Smooth muscle cell (in vitro differentiated cells): ENCODE measurements at regions not wholly inside any gene's neighbourhood (a gene's known extent, or its start where the extent isn't known, plus 50 kb on each side); places are given as distances from the start of the nearest gene placed in this dataset.

Experiments
- DNase-seq: peaks from one replicate; lab custom pipeline; 2025; ENCODE audit not compliant: unreplicated experiment; lab: John Stamatoyannopoulos, UW
- H2AFZ ChIP-seq: fragments of 200-600 bp; sonication (generic); 2 replicates; pipeline ENCODE4 v1.6.0; 2016; ENCODE audit warnings: antibody characterized with exemption, low read depth, mild to moderate bottlenecking
- H3F3A ChIP-seq: fragments of 200-600 bp; sonication (generic); 2 replicates; pipeline ENCODE4 v1.6.0; 2017; ENCODE audit warnings: antibody characterized with exemption, low read depth
- H3K27ac ChIP-seq: fragments of 200-600 bp; sonication (generic); 2 replicates; pipeline ENCODE4 v1.5.1; 2016; ENCODE audit warnings: low read depth, mild to moderate bottlenecking
- H3K27me3 ChIP-seq: fragments of 200-600 bp; sonication (generic); 2 replicates; pipeline ENCODE4 v1.6.1; 2016; ENCODE audit warnings: low read depth, mild to moderate bottlenecking
- H3K36me3 ChIP-seq: fragments of 200-600 bp; sonication (generic); 2 replicates; pipeline ENCODE4 v1.5.1; 2016; ENCODE audit warnings: low read depth
- H3K4me1 ChIP-seq: fragments of 200-600 bp; sonication (generic); 2 replicates; pipeline ENCODE4 v1.5.1; 2016; ENCODE audit warnings: low read depth
- H3K4me2 ChIP-seq: fragments of 200-600 bp; sonication (generic); 2 replicates; pipeline ENCODE4 v1.6.0; 2016; ENCODE audit warnings: mild to moderate bottlenecking
- H3K4me3 ChIP-seq: fragments of 200-600 bp; sonication (generic); 2 replicates; pipeline ENCODE4 v1.5.1; 2016; ENCODE audit warnings: mild to moderate bottlenecking
- H3K79me2 ChIP-seq: fragments of 200-600 bp; sonication (generic); 2 replicates; pipeline ENCODE4 v1.6.0; 2016; ENCODE audit warnings: low read depth, mild to moderate bottlenecking
- H3K9ac ChIP-seq: fragments of 200-600 bp; sonication (generic); 2 replicates; pipeline ENCODE4 v1.6.0; 2016; ENCODE audit warnings: low read depth
- H3K9me3 ChIP-seq: fragments of 200-600 bp; sonication (generic); replicated peaks from 2 replicates; pipeline ENCODE4 v1.5.1; 2016; ENCODE audit warnings: low read depth
- H4K20me1 ChIP-seq: fragments of 200-600 bp; sonication (generic); 2 replicates; pipeline ENCODE4 v1.6.0; 2016; ENCODE audit warnings: low read depth
- CTCF ChIP-seq: fragments of 200-600 bp; sonication (generic); IDR thresholded peaks from 2 replicates; pipeline ENCODE4 v1.5.1; 2017; ENCODE audit warnings: borderline replicate concordance, mild to moderate bottlenecking, antibody characterized with exemption; ENCODE audit not compliant: insufficient read depth, poor library complexity, severe bottlenecking
- WGBS: methylation state at CpG from one replicate; pipeline ENCODE4 v1.1.7; 2016; ENCODE audit warnings: low lambda C conversion rate; 5-methylcytosine and 5-hydroxymethylcytosine counted together

GRCh38 chr6:132161283-132161682 is 210.1 kb upstream of the CCN2 start:
- Histone ChIP-seq H2AFZ (no peak overlapping the region), H3K36me3 (no peaks in the 10 kb centered on the region), H3K4me3 (no peak overlapping the region), H3K4me1 (no peaks in the 10 kb centered on the region), H3K9ac (no peak overlapping the region), H3K27ac (no peak overlapping the region), H3K79me2 (no peaks in the 10 kb centered on the region), H3F3A (no peaks in the 10 kb centered on the region), H3K4me2 (peak overlapping the region; percentile 5), H4K20me1 (no peaks in the 10 kb centered on the region), H3K9me3 (no peaks in the 10 kb centered on the region), H3K27me3 (no peaks in the 10 kb centered on the region)
- peak; percentile 62 for TF ChIP-seq CTCF
- DNase-seq = no peak
- 25% methylated on average over 3 of the region's 3 CpGs for WGBS

- Histone ChIP-seq H3K36me3 (no peaks in the 10 kb centered on the region), H3F3A (peaks cover 3% of the 10 kb centered on the region), H3K27ac (peak overlapping the region; percentile 96), H2AFZ (no peak overlapping the region), H3K79me2 (no peaks in the 10 kb centered on the region), H3K27me3 (no peaks in the 10 kb centered on the region), H4K20me1 (no peaks in the 10 kb centered on the region), H3K4me3 (no peak overlapping the region), H3K9ac (peak overlapping the region; percentile 78), H3K9me3 (no peaks in the 10 kb centered on the region), H3K4me2 (peak overlapping the region; percentile 79), H3K4me1 (peaks cover 6% of the 10 kb centered on the region)
- WGBS = 33% methylated on average over 9 of the region's 9 CpGs
- no peak for DNase-seq
- no peak for TF ChIP-seq CTCF
These were observed 202.2 kb upstream of the CCN2 start for GRCh38 chr6:132153221-132153898.

GRCh38 chr6:132147530-132148011 is 196.4 kb upstream of the CCN2 start:
- WGBS = 19% methylated on average over 2 of the region's 2 CpGs
- Histone ChIP-seq H3K79me2 (no peaks in the 10 kb centered on the region), H3K4me2 (no peak overlapping the region), H3K27me3 (no peaks in the 10 kb centered on the region), H3K9ac (peak overlapping the region; percentile 54), H3K4me3 (no peak overlapping the region), H3K4me1 (peaks cover 4% of the 10 kb centered on the region), H3K36me3 (no peaks in the 10 kb centered on the region), H2AFZ (no peak overlapping the region), H3F3A (peaks cover 7% of the 10 kb centered on the region), H4K20me1 (no peaks in the 10 kb centered on the region), H3K27ac (peak overlapping the region; percentile 96), H3K9me3 (no peaks in the 10 kb centered on the region)
- no peak for DNase-seq
- no peak for TF ChIP-seq CTCF

GRCh38 chr6:132144456-132144855 is 193.3 kb upstream of the CCN2 start:
- no peak overlapping the region for H3K9ac ChIP-seq
- DNase-seq = no peak
- peaks cover 4% of the 10 kb centered on the region for H3K4me1 ChIP-seq
- TF ChIP-seq CTCF = no peak
- H4K20me1 ChIP-seq = no peaks in the 10 kb centered on the region
- no peak overlapping the region for H3K4me2 ChIP-seq
- no peaks in the 10 kb centered on the region for H3K9me3 ChIP-seq
- H3K27me3 ChIP-seq = no peaks in the 10 kb centered on the region
- H3F3A ChIP-seq = peaks cover 7% of the 10 kb centered on the region
- no peak overlapping the region for H2AFZ ChIP-seq
- no peak overlapping the region for H3K27ac ChIP-seq
- no peaks in the 10 kb centered on the region for H3K79me2 ChIP-seq
- no peaks in the 10 kb centered on the region for H3K36me3 ChIP-seq
- no peak overlapping the region for H3K4me3 ChIP-seq
